Myocyte (in vitro differentiated cells): ENCODE measurements at regions not wholly inside any gene's neighbourhood (a gene's known extent, or its start where the extent isn't known, plus 50 kb on each side); places are given as distances from the start of the nearest gene placed in this dataset.
"Not testable (repeated sequence)": the region's sequence is repeated elsewhere in the genome, so short reads cannot be mapped to it uniquely, and the experiment has no call there.

ENCODE experiments used
- DNase-seq: peaks from one replicate; pipeline ENCODE4 v3.0.0-alpha.2; 2012; ENCODE audit warnings: low read depth

DNA sequence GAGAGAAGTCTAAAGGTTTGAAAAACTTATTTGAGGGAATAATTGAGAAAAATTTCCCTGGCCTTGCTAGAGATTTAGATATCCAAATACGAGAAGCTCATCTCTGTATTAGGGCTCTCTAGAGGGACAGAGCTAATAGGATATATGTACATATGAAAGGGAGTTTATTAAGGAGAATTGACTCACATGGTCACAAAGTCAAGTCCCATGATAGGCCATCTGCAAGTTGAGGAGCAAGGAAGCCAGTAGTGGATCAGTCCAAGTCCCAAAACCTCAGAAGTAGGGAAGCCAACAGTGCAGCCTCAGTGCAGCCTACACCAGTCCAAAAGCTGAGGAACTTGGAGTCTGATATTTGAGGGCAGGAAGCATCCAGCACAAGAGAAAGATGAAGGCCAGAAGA lies 126.7 kb downstream of the PJA2 start:
- not testable (repeated sequence) for DNase-seq

DNA sequence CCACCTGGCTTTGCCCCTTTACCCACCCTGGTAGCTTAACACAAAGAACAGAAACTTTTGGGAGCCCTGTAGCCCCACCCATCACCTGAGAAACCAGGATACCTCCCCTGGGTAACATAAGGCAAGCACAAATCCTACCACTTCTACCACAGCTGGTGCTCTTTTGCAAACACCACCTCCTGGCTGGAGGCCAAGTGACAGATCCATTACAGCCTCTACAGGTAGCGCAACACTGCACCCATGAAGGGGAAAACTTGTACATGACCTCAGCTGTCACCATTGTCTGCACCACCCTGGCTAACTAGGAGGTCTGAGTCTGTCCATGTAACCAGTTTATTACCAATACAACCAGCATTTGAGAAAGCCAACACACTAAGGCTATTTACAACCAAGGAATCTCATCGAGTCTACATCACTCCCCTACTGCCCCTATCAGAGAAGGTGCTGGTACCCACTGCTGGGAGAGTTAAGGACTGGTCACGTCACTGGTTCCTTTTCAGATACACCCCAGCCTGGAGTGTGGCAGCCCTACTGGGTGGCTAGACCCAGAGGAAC lies 128.6 kb downstream of the PJA2 start:
- DNase-seq, result no peak

DNA sequence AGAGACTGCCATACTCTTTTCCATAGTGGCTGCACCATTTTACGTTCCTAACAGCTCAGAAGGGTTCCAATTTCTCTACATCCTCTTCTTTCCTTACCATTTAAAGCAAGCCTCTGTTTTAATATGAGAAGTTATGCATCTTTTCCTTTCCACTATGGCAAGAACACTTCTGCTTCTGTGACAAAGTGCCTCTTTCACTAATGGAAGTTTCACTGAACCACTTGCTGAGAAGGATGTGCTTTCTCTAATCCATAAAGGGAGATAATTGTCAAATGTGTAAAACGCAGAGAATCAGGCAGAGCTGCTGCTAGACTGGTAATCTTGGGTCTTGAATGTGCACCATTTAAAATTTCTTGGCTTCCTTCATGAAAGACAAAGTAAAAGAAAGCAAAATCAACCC lies 131.6 kb downstream of the PJA2 start:
- no peak for DNase-seq

DNA sequence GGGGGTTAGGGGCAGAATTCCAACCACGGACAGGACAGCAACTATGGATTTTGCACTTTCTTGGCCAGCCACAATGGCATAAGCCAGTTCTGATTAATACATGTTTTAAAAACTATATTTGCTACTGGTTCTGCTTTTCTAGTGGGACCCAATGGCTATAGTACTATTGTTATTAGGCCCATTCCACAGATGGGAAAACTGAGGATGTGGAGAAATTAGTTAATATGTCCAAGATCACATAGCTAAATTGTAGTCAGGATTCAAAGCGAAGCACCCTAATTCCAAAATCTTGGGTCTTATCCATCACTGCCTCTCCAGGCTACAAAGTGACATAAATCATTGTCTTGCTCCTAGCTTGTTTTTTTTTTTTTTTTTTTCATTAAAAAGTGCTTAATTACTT lies 133.9 kb downstream of the PJA2 start:
- no peak for DNase-seq

DNA sequence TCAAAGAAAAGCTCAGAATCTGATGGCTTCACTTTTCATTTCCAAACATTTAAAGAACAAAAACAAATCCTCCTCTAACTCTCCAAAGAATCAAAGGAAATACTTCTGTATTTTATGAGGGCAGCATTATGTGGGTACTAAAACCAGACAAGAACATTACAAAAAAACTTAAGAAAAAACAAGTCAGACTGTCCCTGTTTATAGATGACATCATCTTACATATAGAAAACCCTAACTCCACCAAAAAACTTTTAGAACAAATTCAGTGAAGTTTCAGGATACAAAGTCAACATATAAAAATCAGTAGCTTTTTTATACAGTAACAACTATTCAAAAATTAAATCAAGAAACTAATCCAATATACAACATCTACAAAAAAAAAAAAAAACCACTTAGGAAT lies 136.2 kb downstream of the PJA2 start:
- DNase-seq, result no peak

DNA sequence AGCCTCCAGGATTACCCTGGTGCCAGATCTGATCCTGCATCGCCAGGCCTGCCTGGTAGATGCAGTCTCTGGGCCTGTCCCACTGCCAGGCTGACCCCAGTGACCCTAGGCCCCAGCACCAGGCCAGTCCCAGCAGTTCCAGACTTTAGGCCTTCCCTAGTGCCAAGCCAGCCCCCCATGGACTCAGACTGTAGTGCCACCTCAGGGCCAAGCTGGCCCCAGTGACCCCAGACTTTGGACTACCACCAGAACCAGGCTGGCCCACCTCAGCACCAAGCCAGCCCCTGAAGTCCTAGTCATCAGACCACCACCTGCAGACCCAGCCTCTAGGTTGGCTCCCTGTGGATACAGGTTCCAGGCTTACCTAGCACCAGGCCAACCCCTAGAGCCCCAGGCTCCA lies 142.5 kb downstream of the PJA2 start:
- DNase-seq, result no peak

DNA sequence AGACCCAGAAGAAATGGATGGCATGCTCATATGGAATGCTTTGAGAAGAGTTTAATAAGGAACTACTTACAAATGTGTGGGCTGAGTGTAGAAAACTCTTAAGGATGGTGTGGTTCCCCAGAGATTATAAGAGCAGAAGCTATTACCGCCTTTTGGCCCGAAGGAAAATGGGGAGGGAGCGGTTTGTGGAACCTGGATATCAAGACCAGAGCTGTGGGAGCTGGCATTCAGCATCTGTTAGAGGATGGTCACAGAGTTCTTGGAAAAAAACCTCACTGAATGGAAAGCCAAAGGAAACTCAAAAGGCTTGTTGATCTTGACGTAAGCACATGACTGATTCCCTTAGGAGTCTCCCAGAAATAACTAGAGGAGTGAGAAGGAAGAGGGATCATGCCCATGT lies 151.0 kb downstream of the PJA2 start:
- no peak for DNase-seq

DNA sequence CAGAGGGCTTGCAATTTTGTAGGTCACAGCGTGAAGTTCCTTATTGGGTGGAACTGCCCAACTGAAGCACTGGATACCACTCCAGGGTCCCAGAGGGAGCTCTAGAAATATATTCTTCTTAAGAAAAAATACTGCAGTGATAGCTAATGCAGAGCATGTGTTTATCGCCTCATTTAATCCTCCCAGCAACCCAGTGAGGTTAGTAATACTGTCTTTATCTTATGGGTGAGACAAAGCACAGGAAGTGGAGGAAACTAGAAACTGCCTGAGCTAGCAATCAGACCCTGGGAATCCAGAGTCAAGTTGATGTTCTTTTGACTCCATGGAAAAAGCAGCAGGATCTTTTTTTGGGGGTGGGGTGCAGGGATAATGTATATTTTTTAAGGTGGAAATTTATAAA lies 153.3 kb downstream of the PJA2 start:
- DNase-seq, result no peak

DNA sequence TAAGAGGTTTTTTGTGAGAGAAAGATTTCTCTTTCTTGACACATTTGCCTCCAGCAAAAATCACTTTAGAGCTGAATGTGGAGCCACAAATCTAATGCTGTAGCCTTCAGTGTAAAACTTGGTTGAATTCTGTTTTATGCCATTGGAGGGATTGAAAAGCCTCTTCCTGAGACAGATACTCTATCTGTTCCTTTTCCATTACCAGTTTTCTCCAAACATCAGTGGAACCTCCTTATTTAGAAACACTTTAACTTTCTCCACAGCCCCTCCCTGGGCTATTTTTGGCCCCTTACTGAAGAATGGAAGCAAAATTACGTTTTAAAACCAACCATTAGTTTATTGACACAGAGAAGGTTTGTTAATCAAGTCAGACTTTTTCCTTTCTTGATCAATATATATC lies 155.3 kb downstream of the PJA2 start:
- DNase-seq, result no peak

DNA sequence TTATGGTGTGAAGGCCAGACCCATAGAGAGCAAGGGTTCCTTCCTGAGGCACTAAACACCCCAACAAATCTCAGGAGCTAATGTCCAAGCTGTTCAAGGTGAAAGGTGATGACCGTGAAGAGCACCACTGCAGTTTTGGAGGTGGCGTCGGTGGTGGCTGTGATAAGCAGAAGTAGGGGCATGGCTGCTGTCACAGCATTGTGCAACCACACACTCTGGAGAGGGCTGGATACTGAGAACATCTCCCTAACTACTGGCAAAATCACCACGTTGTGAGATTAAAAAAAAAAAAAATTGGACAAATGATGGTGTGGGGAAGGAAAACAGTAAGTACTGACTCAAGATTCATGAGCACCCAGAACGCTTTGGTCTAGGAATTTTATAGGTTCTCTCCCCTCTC lies 156.5 kb downstream of the PJA2 start:
- DNase-seq, result no peak

DNA sequence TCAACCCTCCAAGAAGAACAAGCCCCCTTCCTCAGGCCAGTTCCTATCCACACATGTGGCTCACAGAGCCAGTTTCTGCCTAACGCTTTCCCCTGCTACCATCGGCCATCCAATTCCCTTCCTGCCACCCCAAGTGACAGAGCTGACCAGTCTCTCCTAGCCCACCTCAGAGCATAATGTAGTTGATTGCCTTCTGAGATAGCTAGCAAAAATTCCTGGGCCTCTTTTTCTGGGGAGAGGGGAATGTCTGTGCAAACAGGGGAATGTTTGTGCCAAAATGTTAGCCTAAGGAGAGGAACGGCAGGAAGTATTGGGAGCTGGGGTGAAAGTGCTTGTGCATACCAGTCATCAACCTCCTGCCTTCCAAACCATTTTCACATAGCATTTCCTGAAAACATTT lies 157.0 kb downstream of the PJA2 start:
- no peak for DNase-seq

DNA sequence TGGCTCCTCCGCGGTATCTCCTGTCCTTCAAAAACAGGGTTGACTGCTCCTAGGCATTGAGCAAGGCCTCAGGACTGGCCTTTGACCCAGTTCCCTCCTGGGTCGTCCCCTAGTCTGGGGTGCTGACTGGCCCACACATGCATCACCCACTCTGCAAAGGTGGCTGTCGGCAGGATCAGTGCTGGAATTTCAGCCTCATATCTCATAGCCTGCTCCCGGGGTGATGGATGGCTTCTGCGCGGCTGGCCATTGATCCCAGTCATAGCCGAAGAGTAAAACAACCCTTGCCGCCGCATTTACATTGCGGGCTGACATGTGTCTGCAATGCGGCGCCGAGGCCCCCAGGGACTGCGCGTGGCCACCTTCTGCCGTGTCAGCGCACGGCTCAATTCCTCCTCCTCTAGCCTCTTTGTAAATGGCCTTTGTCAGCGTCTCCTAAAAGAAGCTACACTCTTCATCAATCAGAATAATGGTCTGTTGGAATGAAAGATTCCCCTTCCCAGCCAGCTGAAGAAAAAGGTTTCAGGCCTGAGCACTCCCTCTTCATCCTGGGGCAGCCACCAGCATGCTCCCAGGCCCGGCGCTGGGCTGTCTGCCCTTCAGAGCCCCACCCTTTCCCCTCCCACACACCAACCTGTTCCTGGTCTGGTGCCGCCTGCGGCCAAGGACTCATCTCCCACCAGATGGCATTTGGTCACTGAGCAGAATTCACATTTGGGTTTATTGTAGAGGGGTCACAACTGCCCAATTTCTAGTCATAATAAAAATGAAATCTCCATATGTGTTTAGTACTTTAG lies 159.0 kb downstream of the PJA2 start:
- DNase-seq, result no peak

DNA sequence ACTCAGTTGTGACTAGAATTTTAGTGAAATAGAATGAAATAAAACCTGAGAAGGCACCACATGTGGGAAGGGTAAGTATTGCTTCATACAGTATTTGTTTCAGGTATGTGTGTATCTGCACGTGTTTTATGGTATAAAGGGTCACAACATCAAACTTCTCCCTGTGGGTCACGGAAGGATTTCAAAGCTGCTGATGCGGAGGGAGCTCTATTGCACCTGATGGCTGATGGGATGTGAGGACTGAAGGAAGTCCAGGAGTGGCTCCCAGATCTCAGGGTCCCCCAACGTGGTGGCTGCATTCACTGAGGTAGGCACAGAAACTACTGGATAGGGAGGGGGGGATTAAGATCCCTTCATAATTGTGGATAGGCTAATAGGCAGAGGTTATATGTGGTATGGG lies 159.7 kb downstream of the PJA2 start:
- no peak for DNase-seq

DNA sequence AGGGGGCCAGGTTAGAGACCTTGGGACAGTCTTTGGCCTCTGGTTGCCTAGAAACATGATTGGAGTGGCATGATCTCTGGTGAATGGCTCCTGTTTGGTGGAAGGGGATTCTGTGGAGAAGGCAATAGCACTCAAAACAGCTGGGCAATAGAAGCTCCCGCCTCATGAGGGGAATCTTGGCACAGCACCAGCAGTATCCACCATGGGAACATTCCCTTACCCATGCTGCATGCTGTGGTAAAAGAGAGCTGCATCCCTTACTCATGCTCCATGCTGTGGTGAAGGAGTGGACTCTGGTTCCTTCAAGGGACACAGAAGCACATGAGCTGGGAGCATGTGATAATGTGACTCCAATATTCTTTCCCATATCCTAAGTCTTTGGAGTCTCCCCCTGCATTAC lies 160.6 kb downstream of the PJA2 start:
- DNase-seq, result peak; percentile 76

DNA sequence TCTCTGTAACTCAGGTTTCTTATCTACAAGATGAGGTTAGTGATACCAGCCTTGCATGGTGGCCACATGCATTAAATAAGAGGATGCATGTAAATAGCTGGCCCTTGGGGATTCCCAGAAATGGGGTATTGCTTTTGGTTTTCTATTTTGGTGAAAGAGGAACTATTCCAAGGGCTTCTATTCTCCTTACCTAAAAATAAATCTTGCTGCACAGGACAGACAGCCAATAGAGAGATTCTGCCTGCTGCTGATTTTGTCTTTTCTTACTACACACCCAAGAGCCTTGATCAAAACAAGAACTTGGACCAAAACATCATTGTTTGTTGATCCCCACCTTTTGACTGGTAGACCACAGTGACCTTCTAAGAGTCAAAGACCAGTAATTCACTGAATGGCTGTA lies 161.8 kb downstream of the PJA2 start:
- no peak for DNase-seq

DNA sequence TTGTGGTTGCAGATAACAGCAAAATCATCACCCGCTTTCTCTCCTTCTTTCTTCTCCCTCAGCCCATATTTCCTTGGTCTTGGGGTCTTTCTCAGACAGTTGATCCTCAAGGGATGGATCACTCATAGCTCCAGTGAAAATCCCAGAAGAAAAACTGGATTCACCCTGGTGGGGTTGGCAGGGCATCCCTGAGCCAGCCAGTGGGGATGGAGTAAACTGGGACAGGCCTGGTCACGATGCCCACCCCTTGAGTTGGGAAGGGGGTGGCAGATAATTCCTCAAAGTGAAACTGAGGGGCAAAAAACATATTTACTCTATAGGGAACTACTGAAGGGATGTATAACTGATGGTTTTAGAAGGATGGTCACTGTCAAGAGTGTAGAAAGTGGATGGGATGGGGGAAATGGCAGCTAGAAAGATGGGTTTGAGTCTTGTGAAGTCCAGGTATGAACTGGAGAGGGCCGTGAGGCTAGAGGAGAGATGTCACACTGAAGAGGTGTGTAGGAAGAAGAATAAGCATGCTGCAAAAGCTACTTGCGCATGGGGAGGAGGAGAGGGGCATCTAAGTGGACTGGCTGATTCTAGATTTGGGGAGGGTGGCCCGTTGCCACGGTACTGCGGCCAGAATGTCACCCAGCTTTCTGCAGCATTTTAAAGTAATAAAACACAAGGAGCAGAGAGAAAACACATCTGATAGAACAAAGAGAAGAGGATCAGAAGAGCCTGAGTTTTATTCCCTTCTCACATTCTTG lies 162.8 kb downstream of the PJA2 start:
- DNase-seq, result no peak
